Cerebellar cortex (tissue), 1 donor: ENCODE measurements at regions not wholly inside any gene's neighbourhood (a gene's known extent, or its start where the extent isn't known, plus 50 kb on each side); places are given as distances from the start of the nearest gene placed in this dataset.
"Not testable (repeated sequence)": the region's sequence is repeated elsewhere in the genome, so short reads cannot be mapped to it uniquely, and the experiment has no call there.

Experiments used
- DNase-seq: peaks from one replicate; pipeline ENCODE4 v3.0.0-alpha.2; 2015; ENCODE audit warnings: low spot score

DNA sequence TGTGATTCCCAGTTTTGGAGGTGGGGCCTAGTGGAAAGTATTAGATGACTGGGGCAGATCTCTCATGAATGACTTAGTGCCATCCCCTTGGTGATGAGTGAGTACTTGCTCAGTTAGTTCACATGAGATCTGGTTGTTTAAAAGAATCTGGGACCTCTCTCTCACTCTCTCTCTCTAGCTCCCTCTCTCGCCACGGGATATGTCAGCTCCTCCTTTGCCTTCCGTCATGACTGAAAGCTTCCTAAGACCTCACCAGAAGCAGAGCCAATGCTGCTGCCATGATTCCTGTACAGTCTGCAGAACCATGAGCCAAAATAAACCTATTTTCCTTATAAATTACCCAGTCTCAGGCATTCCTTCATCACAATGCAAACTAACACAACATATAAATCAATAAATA is 176.7 kb downstream of the PRELID2 start:
- no peak for DNase-seq

DNA sequence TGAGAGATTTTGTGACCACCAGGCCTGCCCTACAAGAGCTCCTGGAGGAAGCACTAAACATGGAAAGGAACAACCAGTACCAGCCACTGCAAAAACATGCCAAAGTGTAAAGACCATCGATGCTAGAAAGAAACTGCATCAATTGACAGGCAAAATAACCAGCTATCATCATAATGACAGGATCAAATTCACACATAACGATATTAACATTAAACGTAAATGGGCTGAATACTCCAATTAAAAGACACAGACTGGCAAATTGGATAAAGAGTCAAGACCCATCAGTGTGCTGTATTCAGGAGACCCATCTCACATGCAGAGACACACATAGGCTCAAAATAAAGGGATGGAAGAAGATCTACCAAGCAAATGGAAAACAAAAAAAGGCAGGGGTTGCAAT is 182.4 kb downstream of the PRELID2 start:
- DNase-seq = not testable (repeated sequence)

DNA sequence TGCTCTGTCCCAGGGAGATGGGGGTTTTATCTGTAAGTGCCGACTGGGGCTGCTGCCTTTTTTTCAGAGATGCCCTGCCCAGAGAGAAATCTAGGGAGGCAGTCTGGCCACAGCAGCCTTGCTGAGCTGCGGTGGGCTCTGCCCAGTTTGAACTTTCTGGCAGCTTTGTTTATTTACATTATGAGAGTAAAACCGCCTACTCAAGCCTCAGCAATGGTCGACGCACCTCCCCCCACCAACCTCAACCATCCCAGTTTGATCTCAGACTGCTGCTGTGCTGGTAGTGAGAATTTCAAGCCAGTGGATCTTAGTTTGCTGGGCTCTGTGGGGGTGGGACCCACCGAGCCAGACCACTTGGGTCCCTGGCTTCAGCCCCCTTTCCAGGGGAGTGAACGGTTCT is 188.0 kb downstream of the PRELID2 start:
- not testable (repeated sequence) for DNase-seq

DNA sequence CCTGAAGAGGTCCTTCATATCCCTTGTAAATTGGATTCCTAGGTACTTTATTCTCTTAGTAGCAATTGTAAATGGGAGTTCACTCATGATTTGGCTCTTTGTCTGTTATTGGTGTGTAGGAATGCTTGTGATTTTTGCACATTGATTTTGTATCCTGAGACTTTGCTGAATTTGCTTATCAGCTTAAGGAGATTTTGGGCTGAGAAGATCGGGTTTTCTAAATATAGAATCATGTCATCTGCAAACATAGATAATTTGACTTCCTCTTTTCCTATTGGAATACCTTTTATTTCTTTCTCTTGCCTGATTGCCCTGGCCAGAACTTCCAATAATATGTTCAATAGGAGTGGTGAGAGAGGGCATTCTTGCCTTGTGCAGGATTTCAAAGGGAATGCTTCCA is 191.9 kb downstream of the PRELID2 start:
- not testable (repeated sequence) for DNase-seq

DNA sequence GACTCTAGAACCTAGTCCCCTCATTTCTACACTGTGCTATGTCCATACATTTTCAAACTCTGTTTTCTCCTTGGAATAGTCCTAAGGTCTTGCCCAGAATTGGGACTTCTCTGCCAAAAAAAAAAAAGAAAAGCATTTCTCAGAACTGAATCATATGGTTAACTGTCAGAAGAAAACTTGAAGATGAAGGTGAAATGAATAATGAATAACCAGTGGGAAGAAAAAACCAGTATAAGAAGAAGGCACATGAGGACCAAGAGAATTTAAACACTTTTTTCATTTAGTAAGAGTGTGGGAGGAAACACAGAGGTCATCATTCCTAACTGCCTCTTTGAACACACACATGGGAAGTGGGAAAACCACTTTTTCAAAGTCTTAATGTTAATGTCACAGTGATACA is 197.7 kb downstream of the PRELID2 start:
- no peak for DNase-seq

DNA sequence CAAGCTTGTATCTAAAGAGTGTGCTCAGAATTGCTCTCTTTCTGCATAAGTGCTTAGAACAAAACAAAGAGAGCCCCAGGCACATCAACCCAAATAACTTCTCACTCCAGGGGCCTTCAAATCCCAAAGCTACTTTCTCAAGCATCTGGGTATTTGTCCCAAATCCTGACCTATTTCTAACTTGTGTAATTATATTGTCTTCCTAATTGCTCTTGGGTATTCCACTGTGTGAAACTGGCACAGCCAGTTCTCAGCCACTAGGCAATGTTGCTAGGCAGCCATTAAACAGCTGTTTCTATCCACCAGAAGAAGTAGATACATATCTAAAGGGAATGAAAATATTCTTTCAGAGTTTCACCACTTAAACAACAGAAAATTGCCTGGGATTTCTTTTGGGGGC is 198.8 kb downstream of the PRELID2 start:
- DNase-seq = peak; percentile 8

DNA sequence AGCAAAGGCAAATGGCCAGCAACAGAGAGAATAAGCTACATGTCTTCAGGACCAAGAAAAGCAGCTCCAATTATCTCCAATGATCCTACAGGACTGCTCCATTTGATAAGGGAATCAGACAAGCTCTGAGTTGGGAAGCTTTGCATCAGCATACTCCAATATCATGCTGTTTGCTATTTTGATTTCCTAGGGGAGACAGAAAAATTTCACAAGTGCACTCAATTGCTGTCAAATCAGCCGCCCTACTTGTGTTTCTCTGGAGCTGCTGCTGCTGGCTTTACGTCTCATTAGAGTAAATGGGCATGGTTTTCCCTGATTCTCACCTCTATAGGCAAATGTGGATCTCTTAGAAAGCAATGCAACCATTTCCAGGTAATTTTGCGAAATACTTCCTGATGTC is 201.7 kb downstream of the PRELID2 start:
- no peak for DNase-seq

DNA sequence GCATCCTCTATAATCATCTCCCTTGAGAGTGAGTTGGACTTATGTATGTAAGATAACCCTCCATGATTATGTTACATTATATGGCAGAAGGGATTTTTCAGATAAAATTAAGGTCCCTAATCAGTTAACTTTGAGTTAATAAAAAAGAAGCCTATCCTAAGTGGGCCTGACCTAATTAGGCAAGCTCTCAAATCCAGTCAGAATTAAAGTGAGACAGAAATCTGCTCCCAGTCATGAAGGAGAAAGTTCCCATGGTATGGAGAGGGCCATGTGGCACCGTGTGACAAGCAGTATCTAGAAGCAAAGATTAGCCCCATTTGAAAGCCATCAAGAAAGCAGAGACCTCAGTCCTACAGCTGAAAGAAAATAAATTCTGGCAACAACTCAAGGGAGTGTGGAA is 202.4 kb downstream of the PRELID2 start:
- DNase-seq = no peak

DNA sequence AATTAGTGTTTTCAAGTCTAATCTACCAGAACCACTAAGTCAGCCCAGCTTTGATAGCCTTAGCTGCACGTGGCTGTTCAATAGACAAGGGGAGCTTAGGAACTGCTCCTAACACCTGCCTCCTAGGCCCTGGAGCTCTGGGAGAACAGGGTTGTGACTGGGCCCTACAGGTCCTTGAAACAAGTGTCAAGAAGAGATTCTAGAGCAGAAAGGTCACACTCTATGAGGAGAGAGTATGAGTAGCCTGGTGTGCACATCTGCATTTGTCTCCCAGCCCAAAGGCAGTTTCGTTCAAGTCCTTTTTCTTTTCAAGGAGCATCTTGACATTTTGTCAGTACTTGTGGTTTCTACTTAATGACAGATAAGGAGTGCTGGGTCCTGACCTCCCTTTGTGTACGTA is 206.1 kb downstream of the PRELID2 start:
- DNase-seq = no peak

DNA sequence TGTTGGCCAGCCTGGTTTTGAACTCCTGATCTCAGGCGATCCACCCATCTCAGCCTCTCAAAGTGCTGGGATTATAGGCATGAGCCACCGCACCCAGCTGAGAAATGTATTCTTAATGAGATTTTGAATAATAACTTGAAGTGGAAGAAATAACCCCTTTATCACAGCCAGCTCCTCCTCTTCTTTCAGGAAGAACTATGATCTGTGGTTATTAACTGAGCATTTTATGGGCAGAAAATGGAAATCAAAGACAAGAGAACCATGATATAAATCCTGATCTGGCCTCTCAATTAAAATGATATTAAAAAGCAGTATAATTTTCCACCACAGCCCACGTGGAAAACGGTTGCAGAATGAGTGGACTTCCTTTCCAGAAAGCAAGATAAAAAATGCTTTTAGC is 206.6 kb downstream of the PRELID2 start:
- no peak for DNase-seq

DNA sequence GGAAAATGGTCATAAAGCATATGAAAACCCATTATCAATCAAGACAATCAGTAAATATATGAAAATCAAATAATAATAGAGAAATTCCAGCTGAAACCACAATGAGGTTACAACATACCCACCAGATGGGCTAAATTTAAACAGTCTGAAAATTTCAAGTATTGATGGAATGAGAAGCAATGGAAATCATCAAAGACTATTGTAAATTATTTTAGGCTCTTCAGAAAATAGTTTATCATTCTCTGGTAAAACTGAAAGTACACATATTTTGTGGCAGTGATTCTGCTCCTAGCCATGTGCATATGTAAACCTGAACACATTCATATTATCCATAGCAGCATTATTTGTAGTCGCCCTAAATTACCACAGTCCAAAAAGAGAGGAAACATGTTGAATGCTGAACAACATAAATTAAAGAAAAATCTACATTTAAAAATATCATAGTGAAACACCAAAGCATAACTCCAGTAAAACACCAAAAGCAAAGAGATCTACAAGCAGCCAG is 215.3 kb downstream of the PRELID2 start:
- no peak for DNase-seq

DNA sequence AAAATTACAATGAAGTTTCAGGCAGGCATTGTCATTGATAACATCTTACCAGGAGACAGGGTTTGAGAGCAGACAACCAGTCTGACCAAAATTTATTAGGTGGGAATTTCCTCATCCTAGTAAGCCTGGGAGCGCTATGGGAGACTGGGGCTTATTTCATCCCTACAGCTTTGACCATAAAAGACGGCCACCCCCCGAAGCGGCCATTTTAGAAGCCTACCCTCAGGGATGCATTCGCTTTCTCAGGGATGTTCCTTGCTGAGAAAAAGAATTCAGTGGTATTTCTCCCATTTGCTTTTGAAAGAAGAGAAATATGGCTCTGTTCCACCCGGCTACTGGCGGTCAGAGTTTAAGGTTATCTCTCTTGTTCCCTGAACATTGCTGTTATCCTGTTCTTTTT is 218.4 kb downstream of the PRELID2 start:
- DNase-seq = not testable (repeated sequence)

DNA sequence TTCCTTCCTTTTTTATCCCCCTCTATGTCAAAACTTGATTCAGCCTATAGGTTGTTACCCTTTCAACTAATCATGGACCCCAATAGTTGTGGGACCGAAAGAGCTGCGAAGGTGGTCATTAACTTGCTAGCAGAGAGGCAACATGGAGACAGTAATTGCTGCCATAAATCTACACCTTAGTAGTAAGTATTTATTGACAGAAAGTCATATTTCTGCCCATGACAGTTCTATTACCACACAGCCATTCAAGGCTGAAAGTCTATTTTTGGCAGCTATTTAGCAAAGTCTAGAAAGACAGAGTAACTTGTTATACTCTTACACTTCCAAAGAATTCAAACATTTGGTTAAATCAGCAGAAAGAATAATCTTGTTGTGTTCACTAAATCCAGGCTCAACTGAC is 236.2 kb downstream of the PRELID2 start:
- no peak for DNase-seq

DNA sequence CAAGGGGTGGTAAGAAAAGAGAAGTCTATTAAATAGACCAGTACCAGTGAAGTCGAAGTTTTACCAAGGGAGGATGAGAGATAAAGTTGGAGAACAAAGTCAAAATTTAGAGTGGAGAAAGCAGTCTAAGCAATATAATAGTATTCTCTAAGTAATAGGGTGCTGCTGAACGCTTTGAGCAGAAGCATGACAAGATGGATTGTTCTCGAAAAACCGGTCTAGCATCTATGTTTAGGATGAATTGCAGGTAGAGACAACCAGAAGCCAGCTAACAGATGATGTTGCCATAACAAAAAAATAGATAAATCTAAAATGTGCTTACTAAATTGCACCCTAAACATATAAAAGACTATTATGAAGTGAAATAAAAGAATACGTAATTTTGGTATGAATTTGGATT is 237.0 kb downstream of the PRELID2 start:
- no peak for DNase-seq

DNA sequence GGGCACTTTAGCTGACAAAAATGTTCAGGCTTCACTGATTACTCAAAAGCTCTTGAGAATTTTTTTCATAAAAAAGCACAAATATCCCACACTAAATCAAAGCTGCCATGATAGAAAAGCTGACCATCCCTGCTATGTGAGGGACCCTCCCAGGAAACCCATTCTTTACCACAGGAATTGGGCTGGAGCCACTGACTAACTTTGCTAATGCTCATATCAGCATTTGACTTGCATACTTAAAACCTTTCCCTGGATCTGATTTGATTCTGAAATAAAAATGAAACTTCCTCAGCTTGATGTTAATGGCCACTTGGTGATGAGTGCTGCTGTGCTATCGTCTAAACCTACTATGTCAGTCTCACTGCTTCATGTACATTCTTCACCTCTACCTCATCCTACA is 243.6 kb downstream of the PRELID2 start:
- no peak for DNase-seq

DNA sequence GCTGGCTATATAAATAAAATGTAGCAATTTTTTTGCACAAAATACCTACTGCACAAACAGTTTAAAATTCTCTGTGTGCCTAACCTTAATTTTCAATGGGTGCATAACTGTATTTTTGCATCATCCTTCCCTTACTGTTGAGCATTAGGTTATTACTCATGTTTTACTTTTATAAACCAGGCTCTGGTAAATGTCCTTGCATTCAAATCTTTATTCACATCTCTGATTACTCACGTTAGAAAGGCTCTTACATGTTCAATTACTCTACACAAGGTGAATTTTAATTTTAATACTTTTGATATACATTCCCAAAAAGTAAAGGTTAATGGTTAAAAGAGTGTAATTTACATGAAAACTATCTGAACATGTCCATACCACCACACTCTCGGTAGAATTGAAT is 246.1 kb downstream of the PRELID2 start:
- no peak for DNase-seq

DNA sequence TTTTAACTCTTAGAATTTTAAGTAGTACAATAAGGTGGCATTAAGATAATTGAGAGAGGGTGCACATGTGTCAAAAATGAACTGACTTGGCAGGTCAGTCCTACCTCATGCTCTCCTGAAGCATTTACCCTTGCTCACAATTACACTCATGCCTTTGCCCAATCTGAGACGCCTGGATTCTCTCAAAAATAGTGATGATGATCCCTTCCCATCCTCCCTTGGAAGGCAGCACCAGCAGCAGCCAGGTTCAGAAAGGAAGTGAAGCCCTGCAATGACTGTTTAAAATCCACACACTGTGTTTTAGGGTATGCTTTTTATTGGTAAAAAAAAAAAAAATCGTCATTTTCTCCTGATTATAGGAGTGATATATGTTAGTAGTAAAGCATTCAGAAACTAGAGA is 246.6 kb downstream of the PRELID2 start:
- no peak for DNase-seq

DNA sequence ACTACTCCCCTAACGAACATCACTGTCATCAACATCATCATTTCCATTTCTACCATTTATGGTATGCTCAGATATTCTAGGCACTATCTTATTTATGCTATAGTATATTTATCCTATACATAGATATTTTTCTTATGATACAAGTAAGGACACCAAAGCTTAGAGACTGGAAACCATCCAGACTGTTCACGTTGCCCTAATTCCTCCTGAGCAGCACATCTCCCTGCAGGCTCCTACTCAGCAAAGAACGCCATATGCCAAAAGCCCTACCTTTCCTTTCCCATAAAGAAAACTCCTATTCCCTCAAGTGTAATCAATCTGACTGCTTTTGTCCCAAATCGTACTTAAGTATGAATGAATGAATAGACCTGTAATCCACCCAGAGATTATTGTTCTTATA is 247.0 kb downstream of the PRELID2 start:
- peak; percentile 1 for DNase-seq

DNA sequence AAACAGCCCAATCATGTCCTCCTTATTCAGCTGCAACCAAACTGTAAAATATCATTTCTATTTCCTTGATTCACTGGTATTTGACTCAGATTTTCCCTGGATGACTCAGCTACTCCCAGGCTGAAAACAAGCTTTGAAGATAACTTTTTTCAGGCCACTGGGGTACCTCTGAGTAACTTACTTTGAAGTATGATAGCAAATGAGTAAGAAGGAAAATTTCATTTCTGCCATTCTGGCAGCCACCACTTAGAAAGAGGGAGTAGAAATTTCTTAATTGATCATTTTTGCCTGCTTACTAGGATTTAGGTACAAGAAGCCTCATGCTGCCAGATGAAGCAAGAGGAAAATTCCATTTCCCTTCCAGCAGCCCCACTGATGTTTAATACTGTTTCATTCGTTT is 247.4 kb downstream of the PRELID2 start:
- no peak for DNase-seq

DNA sequence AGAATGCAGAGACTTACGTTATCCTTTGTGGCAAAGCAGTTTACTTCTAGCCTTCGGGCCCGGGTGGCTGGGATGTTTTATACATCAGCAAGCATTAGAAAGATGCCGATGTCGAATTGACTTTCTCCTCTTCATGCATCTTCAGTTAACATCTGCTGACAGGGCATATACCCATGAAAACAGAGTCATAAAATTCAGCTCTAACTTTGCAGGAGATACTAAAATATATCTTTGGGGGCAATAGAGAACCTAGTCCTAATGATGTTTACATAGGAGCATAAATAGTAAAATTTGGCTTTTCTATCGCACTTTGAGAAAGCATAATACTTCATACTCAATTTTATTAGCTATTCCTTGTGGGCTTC is 247.9 kb downstream of the PRELID2 start:
- no peak for DNase-seq

DNA sequence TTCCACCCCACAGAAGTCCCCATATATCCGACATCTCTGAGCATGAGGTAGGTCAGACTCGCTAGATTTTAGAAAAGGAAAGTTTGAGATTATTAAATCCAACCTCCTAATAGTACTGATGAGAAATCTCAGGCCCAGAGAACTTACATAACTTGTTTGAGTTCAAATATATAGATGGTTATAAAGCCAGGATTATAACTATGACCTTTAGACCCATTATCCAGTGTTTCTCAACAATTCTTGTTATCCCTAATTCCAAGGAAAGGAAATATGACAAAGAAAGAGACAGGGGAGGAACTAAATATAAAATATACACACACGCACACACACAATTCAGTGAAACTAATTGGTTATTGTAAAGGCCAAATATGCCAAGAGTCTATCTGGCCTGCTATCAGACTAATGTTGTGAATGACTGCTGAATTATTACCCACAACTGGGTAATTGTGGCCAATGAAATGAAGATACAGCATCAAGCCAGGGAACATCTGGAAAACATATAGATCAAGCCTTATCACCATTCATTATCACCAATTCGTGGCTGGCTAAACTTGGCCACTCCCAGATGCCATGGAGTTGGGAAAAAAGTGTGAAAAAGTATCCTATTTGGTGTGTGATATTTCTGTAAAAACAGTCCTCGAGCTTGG is 248.4 kb downstream of the PRELID2 start:
- DNase-seq = no peak

DNA sequence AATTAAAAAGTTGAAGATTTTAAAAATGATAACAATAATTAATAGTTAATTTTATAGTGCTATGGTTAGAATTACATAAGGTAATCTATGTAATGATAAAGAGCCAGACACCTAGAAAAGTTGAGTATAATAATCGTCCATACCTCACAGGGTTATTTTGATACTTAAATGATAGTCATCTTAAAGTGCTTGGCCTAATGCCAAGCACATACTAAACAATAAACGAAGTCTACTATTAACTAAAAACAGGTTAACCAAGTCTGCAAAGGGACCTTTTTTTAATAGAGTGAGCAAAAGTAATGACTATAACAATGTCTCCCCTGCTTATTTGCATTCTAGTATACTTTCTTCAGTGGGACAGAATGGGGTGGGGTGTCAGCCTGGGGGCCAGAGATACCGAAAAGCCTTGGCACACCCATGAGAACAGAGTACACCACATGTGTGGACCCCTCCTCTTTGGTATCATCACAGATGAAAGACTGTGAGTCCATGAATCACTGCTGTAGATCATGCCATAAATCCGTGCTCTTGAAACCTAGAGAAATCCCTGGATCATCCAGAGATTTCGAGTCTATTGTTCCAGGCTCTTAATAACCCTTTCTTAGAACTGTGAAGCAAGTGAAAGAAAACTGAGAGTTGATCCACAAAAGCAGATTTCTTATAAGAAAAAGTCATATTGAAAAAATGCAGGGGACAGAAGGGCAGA is 249.5 kb downstream of the PRELID2 start:
- no peak for DNase-seq

DNA sequence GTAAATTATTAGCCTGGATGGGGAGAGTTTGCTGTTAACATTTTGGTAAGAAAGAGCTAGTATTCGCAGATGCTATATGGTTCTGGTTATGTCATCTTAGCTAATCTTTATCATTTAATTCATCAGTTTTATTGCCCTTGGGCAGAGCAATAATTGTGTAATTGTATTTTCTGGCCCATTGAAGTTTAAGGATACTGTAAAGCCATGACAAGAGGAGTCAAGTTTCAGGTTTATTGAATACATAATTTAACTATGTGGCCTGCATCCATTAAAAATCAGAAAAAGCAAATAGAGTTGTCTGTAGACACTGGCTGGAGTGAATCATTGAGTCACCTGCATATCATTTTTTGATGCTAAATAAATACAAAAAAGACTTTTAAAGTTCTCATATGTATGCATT is 255.8 kb downstream of the PRELID2 start:
- no peak for DNase-seq
